ENCODE measurements at regions not wholly inside any gene's neighbourhood (a gene's known extent, or its start where the extent isn't known, plus 50 kb on each side); places are given as distances from the start of the nearest gene placed in this dataset.

GRCh38 chr1:65681096-65681495 is 111.6 kb upstream of the PDE4B start:
- peak; percentile 41 for DNase-seq (ENCODE audit: low read depth)

DNA sequence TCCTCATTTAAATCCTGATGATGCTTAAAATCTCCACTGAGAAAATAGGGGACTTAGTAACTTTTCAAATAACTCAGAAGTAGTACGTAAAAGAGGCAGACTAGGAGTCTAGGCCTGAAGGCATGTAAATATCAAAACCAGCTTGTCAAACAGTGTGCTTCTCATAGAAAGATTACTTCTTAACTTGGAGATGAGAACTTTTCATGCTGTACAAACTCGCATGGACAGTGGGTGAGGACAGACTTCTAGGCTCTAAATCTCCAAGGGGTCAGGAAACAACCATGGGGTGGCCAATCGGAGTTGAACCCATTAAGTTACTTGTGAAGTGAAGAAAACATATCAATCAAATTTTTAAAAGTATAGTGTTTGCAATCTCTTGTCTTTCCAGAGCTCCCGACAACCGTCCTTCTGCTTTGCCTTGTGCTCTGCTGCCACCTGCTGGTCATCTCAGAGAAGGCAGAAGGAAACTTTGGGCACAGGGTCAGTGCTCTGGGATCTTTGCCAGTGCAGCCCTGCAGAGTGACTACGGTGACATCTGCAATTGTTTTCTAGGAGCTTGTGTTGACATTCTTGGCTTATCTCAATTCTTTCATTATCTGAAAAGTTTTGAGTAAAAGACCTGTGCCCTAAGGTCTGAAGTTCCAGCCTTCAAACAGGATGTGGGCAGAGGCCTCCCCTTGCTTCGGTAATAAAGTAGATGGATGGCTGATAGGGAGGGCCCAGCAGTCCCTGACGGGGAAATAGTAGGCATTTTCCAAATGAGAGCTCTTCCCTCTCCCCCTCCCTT is 105.1 kb upstream of the PDE4B start:
- DNase-seq (ENCODE audit: low read depth), result peak; percentile 55

- DNase-seq (ENCODE audit: low read depth), result no peak
Measured at GRCh38 chr1:65688215-65688566, 104.5 kb upstream of the PDE4B start.

DNA sequence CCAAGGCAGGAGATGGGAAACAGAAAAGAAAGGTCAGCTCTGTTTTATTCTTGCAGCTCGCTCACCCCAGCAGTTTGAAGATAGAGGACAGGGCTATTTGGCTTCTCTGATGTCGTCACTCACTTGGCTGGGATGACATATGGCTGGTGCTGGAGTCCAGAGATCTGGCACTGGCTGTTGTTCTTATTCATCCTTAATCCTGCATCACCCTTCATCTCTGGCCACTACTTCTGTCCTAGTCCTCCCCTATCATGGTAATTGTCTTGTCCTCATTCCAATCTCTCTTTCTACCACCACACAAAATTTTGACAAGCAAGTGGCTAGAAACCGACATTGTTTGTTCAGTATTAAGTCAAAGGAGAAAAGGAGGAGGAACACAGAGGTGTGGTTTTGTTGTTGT is 103.8 kb upstream of the PDE4B start:
- peak; percentile 32 for DNase-seq (ENCODE audit: low read depth)

DNA sequence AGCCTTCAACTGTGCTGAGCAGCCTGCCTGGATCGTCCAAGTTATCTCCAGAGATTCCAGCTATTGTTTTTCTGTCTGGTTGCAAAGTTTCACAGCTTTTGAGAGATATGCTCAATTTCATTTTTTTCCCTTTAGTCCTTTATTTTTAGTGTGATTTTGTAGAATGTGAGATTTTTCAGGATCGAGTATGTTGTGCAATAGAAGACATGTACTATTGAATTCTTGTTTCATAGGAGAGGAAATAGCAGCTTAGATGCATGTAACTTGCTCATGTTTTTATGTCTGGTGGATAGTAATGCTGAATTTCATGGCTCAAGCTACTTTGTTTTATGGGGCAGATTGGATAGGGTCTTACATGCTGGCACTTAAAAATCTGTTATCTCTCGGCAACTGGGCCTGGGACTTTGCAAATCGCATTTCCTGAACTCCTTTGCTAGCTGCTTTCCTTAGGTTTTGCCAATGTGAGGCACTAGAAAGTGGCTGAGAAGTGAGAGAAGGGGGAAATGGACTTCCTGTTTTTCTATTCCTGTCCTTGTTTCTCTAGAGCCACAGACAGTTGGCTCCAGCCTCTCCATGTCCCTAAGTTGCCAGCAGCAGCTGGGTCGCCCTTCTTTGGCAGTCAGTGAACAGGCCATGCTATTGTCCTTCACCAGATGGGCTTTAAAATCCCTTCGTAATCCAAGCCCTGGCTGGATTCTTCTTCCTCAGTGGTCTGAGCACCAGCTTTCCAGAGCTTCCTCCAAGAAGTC is 101.4 kb upstream of the PDE4B start:
- DNase-seq (ENCODE audit: low read depth), result no peak

- DNase-seq (ENCODE audit: low read depth), result peak; percentile 42
Measured at GRCh38 chr1:65691972-65692371, 100.7 kb upstream of the PDE4B start.

- no peak for DNase-seq (ENCODE audit: low read depth)
Measured at GRCh38 chr1:65694126-65694525, 98.6 kb upstream of the PDE4B start.

- peak; percentile 22 for DNase-seq (ENCODE audit: low read depth)
Measured at GRCh38 chr1:65694933-65695332, 97.8 kb upstream of the PDE4B start.

GRCh38 chr1:65698590-65698989 is 94.1 kb upstream of the PDE4B start:
- peak; percentile 89 for DNase-seq (ENCODE audit: low read depth)

GRCh38 chr1:65703853-65704252 is 88.8 kb upstream of the PDE4B start:
- DNase-seq (ENCODE audit: low read depth), result no peak

DNA sequence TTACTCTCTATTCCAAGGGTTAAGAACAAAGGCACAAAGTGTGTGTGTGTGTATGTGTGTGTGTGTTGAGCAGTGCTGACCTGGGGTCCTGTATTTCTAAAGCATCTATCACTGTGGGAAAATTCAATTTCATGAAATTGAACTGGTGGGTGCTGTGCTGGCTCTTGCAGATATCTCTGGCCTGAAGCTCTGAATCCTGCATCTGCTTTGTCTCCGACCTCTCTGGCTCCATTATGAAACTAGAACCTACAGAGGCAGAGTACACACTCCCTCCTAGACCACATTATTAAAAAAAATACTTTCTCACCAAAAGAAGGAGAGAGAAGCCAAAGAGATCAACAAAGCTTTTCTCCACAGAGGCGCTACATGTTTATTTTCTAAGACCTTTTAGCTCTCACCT is 88.4 kb upstream of the PDE4B start:
- no peak for DNase-seq (ENCODE audit: low read depth)

DNA sequence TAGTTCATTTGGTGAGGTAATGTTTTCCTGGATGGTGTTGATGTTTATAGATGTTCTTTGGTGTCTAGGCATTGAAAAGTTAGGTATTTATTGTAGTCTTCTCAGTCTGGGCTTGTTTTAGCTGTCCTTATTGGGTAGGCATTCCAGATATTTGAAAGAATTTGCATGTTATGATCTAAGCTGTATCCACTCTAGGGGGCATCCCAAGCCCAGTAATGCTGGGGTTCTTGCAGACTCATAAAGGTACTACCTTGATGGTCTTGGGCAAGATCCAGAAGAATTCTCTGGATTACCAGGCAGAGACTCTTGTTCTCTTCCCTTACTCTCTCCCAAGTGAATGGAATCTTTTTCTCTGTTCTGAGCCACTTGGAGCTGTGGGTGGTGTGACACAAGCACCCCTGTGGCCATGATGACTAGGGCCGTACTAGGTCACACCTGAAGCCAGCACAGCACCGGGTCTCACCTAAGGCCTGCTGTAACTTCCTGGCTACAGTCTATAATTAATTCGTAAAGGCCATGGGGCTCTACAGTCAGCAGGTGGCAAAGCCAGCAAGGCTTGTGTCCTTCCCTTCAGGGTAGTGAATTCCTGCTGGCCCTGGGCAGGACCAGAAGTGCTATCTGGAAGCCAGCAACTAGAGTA is 74.8 kb upstream of the PDE4B start:
- peak; percentile 68 for DNase-seq (ENCODE audit: low read depth)

DNA sequence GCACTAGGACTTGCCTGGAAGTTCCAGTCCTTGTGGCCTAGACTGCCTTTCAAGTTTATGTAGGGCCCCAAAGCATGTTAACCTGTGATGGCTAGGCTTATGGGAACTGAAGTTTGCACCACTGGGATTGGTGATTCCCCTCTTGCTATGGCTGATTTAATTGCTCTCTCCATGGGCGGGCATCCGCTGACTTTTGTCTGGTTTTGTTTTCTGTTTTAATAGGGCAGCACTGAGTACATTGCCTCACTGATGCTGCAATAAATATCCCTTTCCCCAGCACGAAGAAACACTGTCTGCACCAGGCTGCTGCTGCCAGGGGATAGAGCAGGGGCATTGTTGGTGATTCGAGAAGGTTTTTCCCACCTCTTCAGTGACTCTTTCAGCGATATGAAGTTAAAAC is 73.3 kb upstream of the PDE4B start:
- no peak for DNase-seq (ENCODE audit: low read depth)

DNA sequence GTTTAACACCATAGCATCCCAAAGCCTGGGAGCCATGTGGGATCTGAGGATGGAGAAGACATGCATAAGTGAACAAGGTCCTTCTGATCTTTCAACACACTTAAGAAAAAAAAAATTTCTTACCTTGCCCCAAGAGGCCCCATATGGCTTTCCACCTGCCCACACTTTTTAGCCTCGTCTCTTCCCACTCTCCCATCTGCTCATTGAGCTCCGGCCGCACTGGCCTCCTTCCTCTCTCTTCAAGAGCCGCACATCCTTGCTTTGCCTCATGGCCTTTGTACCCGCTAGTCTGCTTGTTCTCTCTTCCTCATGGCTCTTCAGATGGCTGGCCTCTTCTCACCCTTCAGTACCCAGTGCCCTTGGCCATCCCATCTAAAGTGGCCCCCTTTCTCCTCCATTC is 70.2 kb upstream of the PDE4B start:
- no peak for DNase-seq (ENCODE audit: low read depth)

DNA sequence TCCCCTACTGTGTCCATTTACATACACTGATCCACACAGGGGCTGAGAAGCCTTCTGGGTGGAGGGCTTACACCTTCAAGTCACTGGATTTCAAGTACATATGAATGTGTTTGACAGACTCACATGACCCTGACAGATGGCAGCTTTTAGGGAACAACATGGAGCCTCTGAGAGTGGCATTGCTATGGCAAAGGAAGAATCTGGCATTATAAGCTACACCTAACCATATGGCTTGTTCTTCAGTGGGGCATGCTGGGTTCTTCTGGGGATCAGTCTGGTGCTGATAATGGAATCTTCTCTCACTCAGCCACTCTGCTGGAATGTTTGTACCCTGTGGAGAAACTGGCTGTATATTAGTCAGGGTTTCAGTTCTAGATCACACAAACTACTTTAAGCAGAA is 68.5 kb upstream of the PDE4B start:
- DNase-seq (ENCODE audit: low read depth), result no peak

- DNase-seq (ENCODE audit: low read depth), result no peak
Measured at GRCh38 chr1:65725064-65725463, 67.6 kb upstream of the PDE4B start.

DNA sequence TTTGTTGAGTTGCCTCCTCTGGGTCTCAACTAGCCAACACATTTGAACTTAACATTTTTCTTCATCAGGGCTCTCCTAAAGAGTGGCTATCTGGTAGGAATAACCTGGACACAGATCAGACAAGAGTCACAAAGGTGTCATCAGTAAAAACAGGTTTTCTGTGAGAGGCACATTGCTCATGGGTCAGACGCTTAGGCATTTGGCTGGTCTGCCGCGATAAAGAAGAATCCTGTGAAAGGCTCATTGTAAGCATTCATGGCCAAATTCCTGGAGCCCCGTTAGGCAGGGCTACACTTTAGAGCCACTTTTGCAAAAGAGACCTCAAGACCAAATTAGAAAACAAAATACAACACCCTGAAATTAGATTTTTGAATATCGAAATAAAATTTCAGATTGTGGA is 64.2 kb upstream of the PDE4B start:
- no peak for DNase-seq (ENCODE audit: low read depth)

DNA sequence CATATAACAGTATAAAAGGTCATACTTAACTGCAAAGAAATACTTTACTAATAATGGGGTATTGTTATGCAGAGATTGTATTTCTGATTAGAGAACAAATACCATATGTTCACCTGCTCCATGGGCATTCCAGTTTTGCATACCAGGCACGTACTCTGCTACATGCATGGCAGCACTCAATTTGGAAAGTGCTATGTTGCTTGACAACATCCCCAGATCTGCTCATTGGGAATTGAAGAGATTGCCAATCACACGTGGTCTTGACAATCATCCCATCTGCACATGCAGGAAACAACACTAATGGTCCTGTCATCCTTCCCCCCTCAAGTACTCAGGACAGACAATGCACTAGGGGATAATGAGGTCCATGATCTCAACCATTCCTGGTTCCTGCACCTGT is 63.4 kb upstream of the PDE4B start:
- DNase-seq (ENCODE audit: low read depth), result no peak

DNA sequence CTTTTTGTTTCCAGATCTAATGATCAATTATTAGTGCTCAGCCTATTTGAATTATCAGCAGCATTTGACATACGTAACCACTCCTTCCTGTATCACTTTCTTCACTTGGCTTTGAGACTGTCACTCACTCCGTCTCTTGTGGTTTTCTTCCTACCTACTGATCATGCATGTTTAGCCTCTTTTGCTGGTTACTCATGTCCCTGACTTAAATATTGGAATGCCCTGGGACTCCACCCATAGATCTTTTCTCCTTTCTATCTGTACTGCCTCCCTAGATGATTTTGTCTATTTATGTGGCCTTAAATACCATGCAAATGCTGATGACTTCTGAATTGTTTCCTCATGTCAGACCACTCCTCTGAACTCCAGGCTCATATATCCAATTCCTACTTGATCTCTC is 57.7 kb upstream of the PDE4B start:
- no peak for DNase-seq (ENCODE audit: low read depth)

DNA sequence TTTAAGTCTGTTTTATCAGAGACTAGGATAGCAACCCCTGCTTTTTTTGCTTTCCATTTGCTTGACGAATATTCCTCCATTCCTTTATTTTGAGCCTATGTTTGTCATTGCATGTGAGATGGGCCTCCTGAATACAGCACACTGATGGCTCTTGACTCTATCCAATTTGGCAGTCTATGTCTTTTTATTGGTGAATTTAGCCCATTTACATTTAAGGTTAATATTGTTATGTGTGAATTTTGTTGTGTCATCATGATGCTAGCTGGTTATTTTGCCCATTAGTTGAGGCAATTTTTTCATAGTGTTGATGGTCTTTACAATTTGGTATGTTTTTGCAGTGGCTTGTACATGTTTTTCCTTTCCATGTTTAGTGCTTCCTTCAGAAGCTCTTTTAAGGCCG is 50.7 kb upstream of the PDE4B start:
- no peak for DNase-seq (ENCODE audit: low read depth)

Data from amniotic epithelial cell (primary cell).